ENCODE measurements at regions not wholly inside any gene's neighbourhood (a gene's known extent, or its start where the extent isn't known, plus 50 kb on each side); places are given as distances from the start of the nearest gene placed in this dataset.
"Not testable (repeated sequence)": the region's sequence is repeated elsewhere in the genome, so short reads cannot be mapped to it uniquely, and the experiment has no call there.

DNA sequence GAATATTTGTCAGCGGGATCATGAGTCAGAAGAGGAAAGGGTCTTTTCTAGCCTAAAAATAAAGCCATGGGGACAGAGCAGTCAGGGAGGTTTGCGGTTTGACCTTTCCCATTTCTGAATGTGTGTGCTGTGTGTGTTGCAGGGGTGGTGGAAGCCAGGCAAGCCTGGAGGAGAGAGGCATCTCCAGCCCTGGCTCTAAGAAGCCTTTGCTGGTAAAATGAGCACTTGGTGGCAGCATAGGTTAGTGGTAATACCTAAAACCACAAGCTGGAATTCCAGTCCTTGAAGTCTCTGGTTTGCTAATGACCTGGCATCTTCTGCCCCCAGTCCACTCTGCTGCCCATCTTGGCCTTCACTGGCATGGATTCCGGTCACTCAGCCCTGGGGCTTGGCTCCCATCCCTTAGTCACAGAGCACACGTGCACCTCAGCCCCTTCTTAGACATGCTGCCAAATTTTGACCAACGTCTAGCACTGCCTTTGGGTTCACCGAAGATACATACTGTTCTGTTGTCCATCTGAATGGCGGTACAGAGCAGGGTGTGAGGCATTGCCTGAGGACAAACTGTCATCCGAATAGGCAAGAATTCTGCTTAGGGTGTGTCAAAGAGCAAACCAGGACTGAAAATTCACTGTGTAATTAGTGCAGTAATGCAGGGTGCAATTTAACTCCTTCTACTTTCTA, 52.7 kb downstream of the KCNA5 start:
- DNase-seq (ENCODE audit: low read depth) = peak; percentile 98

GRCh38 chr12:5097786-5098185, 54.1 kb downstream of the KCNA5 start:
- DNase-seq (ENCODE audit: low read depth) = no peak

- no peak for DNase-seq (ENCODE audit: low read depth)
These were observed 55.5 kb downstream of the KCNA5 start for GRCh38 chr12:5099136-5099535.

- DNase-seq (ENCODE audit: low read depth) = no peak
These were observed 55.9 kb downstream of the KCNA5 start for GRCh38 chr12:5099591-5099990.

DNA sequence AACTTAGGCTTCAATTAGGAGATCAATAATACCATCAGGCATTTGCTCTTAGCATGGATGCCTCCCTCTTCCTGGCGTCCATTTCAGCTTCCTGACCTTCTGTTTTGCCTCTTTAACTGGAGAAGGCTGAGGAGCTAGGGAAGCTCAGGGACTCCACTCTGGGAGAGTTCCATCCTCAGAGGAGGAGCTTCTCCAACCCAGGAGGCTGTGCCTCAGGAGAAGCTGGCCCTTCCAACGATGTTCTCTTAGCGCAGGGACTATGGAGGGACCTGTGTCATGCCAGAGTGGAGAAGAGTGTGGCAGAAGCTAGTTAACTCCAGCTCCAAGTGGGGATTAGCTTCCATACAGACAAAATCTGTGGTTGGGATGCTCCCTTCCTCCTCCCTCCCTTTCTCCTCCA, 58.0 kb downstream of the KCNA5 start:
- no peak for DNase-seq (ENCODE audit: low read depth)

DNA sequence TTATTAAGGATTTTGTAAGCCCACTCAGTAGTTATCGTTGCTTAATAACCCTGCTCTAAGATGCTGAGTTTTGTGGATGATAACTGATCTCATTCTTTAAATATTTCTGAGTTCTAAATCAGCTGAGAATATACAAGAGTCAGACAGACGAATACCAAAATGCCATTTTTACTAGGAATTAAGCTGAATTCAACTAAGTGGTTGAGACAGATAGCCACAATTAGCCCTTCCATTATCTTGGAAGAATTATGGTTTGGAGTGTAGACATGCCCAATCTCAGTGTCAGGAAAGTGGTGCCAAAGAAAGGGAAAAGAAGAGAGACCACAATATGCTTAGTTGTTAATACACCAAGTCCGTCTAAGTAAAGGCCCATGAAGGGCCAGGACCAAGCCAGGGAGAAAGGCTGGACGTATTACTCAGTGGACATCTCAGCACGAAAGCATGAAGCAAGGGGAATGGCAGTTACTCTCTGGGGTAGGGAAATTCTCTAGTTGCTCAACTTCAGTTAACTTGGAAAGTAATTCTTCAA, 58.6 kb downstream of the KCNA5 start:
- DNase-seq (ENCODE audit: low read depth) = no peak

- DNase-seq (ENCODE audit: low read depth) = no peak
These were observed 59.1 kb downstream of the KCNA5 start for GRCh38 chr12:5102806-5103205.

- no peak for DNase-seq (ENCODE audit: low read depth)
These were observed 66.7 kb downstream of the KCNA5 start for GRCh38 chr12:5110345-5110744.

DNA sequence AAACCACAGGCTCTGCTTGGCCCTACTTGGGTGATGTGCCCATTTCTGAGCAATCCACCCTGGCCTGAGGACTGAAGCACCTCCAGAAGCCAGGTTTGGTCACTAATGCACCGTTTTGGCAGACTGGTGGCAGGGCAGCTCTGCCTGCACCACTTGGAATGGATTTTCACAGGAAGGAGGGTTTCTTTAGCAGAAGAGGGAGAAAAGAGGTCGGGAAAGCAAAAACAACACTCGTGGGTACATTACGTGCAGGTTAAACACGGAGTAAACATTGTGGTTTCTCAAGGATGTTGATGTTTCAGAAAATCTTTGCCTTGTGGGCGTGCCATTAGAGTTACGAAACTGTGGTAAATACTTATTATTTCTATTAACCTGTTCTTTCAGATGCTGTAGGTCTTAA, 70.8 kb downstream of the KCNA5 start:
- no peak for DNase-seq (ENCODE audit: low read depth)

DNA sequence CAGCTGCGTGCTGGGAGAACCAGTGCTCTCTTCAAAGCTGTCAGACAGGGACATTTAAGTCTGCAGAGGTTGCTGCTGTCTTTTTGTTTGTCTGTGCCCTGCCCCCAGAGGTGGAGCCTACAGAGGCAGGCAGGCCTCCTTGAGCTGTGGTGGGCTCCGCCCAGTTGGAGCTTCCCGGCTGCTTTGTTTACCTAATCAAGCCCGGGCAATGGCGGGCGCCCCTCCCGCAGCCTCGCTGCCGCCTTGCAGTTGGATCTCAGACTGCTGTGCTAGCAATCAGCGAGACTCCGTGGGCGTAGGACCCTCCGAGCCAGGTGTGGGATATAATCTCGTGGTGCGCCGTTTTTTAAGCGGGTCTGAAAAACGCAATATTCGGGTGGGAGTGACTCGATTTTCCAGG, 78.1 kb downstream of the KCNA5 start:
- DNase-seq (ENCODE audit: low read depth) = not testable (repeated sequence)

DNA sequence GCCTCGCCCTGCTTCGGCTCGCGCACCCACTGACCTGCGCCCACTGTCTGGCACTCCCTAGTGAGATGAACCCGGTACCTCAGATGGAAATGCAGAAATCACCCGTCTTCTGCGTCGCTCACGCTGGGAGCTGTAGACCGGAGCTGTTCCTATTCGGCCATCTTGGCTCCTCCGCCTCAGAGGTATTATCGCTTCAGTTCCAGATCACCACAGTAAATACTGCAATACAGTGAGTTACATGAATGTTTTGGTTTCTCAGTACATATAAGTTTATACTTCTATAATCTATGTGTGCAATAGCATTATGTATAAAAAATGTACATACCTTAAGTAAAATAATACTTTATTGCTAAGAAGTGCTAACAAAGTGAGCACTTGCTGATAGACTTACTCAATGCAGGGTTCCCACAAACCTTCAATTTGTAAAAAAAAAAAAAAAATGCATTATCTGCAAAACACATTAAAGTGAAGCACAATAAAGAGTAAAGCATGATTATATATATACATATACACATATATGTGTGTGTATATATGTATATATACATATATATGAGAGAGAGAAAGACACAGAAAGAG, 78.7 kb downstream of the KCNA5 start:
- DNase-seq (ENCODE audit: low read depth) = not testable (repeated sequence)

DNA sequence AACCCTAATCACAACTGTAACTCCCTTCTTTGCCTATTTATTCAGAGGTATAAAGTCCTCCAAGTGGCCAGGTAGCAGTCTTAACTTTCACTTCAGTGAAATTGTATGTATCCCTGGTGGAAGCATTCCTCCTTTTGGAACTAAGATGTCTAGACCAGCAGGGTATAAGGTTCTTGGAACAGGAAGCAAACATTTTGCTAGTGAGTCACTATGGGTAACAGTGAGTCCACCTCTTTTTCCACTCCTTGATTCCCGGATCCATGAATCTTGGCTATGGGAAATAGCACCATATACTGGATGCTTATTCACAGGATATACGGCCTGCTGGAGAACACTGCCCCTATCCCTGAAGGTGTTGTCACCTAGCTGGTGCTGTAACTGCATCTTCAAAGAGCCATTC, 80.2 kb downstream of the KCNA5 start:
- DNase-seq (ENCODE audit: low read depth) = peak; percentile 58

DNA sequence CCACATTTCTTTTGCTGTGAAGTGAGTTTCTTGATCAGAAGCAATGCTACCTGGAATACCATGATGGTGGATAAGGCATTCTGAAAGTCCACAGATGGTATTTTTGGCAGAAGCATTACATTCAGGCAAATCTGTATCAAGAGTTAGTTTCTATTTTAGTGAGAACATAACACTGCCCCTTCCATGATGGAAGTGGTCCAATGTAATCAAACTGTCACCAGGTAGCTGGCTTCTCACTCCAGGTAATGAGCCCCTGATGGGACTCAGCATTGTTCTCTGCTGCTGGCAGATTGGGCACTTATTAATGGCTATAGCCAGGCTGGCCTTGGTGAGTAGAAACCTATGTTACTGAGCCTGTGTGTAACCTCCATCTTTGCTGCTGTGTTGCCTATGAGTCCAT, 80.7 kb downstream of the KCNA5 start:
- DNase-seq (ENCODE audit: low read depth) = no peak

GRCh38 chr12:5134861-5135525, 91.3 kb downstream of the KCNA5 start:
- DNase-seq (ENCODE audit: low read depth) = no peak

DNA sequence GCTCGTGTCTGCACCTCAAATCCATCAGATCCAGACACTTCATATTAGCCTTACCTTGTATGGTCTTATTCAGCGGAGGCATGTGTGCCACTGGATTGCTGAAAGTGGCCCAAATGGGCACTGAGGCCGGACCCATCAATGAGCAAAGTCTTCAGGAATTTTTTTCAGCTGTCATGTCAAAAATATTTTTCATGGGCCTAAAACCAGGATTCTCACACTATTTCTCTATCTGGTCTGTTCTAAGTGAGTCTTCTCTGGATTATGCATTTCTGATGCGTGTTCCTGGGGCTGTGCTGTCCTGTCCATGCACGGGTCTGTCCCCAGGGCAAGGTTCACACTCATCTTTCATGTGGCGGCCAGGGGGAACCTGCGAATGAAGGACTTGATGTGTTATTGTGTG, 94.6 kb downstream of the KCNA5 start:
- DNase-seq (ENCODE audit: low read depth) = peak; percentile 14

- DNase-seq (ENCODE audit: low read depth) = peak; percentile 19
These were observed 95.2 kb downstream of the KCNA5 start for GRCh38 chr12:5138845-5139244.

DNA sequence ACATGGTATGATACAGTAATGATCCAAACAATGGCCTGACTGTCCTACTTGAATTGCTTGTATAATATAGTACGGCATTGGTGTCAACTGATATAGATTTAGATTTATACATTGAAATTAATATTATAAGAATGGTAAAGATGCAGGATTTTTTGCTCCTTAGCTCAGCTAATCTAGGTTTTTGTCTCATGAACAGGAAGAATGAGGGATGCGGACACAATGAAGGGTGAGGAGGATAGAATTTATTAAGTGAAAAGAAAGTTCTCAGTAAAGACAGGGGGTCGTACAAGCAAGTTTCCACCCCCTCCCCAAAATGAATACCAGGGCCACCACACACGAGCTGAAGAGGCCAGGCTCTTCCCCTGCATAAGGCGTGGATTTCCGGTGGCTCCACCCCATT, 96.1 kb downstream of the KCNA5 start:
- no peak for DNase-seq (ENCODE audit: low read depth)

- no peak for DNase-seq (ENCODE audit: low read depth)
These were observed 96.5 kb downstream of the KCNA5 start for GRCh38 chr12:5140190-5140589.

DNA sequence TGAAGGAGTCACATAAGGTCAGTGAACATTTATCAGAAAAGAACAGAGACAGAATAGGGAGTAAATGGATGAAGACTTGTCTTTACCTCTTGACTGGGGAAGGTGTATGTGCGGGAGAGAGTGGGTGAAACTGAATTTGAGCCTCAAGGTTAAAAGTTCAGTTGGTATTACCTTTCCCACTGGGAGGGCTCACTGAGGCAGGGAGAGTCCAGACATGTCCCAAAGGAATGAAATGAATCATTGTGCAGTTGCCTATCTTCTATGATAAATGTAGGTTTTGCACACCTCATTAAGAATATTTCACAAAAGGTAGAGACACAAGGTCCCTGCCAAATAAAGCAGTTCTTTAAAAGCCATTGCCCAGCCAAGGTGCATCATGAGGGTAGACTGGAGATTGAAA, 105.2 kb downstream of the KCNA5 start:
- no peak for DNase-seq (ENCODE audit: low read depth)

- no peak for DNase-seq (ENCODE audit: low read depth)
These were observed 110.4 kb downstream of the KCNA5 start for GRCh38 chr12:5154091-5154490.

- DNase-seq (ENCODE audit: low read depth) = no peak
These were observed 112.2 kb downstream of the KCNA5 start for GRCh38 chr12:5155866-5156265.

- no peak for DNase-seq (ENCODE audit: low read depth)
These were observed 117.1 kb downstream of the KCNA5 start for GRCh38 chr12:5160827-5161226.

DNA sequence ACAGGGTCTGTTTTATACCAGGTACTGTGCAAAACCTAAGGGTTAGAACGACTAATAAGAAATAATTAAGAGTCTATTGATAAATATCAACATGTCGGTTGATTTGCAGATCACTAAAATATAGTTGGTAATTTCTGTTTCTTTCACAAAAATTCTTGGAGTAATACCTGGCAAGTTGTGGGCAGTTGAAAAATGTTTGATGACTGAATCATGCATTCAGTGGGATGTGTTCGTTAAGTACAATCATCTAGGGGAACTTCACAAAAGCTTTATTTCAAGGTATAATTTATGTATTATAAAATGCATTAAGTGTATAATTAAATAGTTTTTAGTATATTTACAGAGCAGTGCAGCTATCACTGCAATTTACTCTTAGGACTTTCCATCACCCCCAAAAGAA, 120.0 kb downstream of the KCNA5 start:
- DNase-seq (ENCODE audit: low read depth) = peak; percentile 32
